ENCODE measurements at regions not wholly inside any gene's neighbourhood (a gene's known extent, or its start where the extent isn't known, plus 50 kb on each side); places are given as distances from the start of the nearest gene placed in this dataset.

- Histone ChIP-seq H3K36me3 (no peaks in the 10 kb centered on the region), H3K4me1 (no peaks in the 10 kb centered on the region), H3K27ac (no peak overlapping the region), H3K4me3 (no peak overlapping the region), H3K27me3 (no peaks in the 10 kb centered on the region), H3K9me3 (peaks cover 0 to 4% (median 2%) of the 10 kb centered on the region in 4 donors)
- TF ChIP-seq POLR2A (IDR thresholded peaks at IDR 0.05) (no peak), POLR2AphosphoS5 (IDR thresholded peaks at IDR 0.05) (no peak), EP300 (IDR thresholded peaks at IDR 0.05) (no peak), CTCF (IDR thresholded peaks at IDR 0.05) (no peak)
- intact Hi-C loops (cut with DNase I) = no loop called here
- 94 to 98% methylated on average over 2 of the region's 2 CpGs for WGBS, 2 donors
- DNase-seq = no peak
Observed at GRCh38 chr6:103396768-103397167, 1463.0 kb downstream of the HACE1 start.

GRCh38 chr6:103379272-103379671, 1480.4 kb downstream of the HACE1 start:
- Histone ChIP-seq H3K9me3 (no peaks in the 10 kb centered on the region), H3K4me1 (no peaks in the 10 kb centered on the region), H3K4me3 (no peak overlapping the region), H3K36me3 (no peaks in the 10 kb centered on the region), H3K27me3 (no peaks in the 10 kb centered on the region), H3K27ac (no peak overlapping the region)
- intact Hi-C loops (cut with DNase I) = no loop called here
- TF ChIP-seq EP300 (IDR thresholded peaks at IDR 0.05) = no peak
- no peak for TF ChIP-seq POLR2A (IDR thresholded peaks at IDR 0.05)
- no peak for TF ChIP-seq POLR2AphosphoS5 (IDR thresholded peaks at IDR 0.05)
- TF ChIP-seq CTCF (IDR thresholded peaks at IDR 0.05) = no peak
- no peak for DNase-seq
- WGBS, 2 donors = 52 to 75% methylated on average over 2 of the region's 2 CpGs

- no peak overlapping the region for H3K27ac ChIP-seq
- no peaks in the 10 kb centered on the region for H3K27me3 ChIP-seq
- no peaks in the 10 kb centered on the region for H3K9me3 ChIP-seq
- no peak overlapping the region for H3K4me3 ChIP-seq
- TF ChIP-seq EP300 (IDR thresholded peaks at IDR 0.05) (no peak), POLR2AphosphoS5 (IDR thresholded peaks at IDR 0.05) (no peak), POLR2A (IDR thresholded peaks at IDR 0.05) (no peak), CTCF (IDR thresholded peaks at IDR 0.05) (no peak)
- H3K36me3 ChIP-seq = no peaks in the 10 kb centered on the region
- no peaks in the 10 kb centered on the region for H3K4me1 ChIP-seq
- intact Hi-C loops (cut with DNase I) = no loop called here
- DNase-seq = no peak
Observed at GRCh38 chr6:103367212-103367611, 1492.5 kb downstream of the HACE1 start.

GRCh38 chr6:103356531-103356930, 1503.2 kb downstream of the HACE1 start:
- Histone ChIP-seq H3K27me3 (no peaks in the 10 kb centered on the region), H3K4me3 (no peak overlapping the region), H3K4me1 (no peaks in the 10 kb centered on the region), H3K9me3 (peaks cover 0 to 2% (median 0%) of the 10 kb centered on the region in 4 donors), H3K27ac (no peak overlapping the region), H3K36me3 (no peaks in the 10 kb centered on the region)
- TF ChIP-seq POLR2A (IDR thresholded peaks at IDR 0.05) = no peak
- no peak for TF ChIP-seq EP300 (IDR thresholded peaks at IDR 0.05)
- no peak for TF ChIP-seq CTCF (IDR thresholded peaks at IDR 0.05)
- TF ChIP-seq POLR2AphosphoS5 (IDR thresholded peaks at IDR 0.05) = no peak
- WGBS, 2 donors = 57 to 74% methylated on average over 1 of the region's 1 CpG
- intact Hi-C loops (cut with DNase I) = no loop called here
- DNase-seq = no peak

- no peak for TF ChIP-seq CTCF (IDR thresholded peaks at IDR 0.05)
- TF ChIP-seq POLR2AphosphoS5 (IDR thresholded peaks at IDR 0.05) = no peak
- no peak for TF ChIP-seq EP300 (IDR thresholded peaks at IDR 0.05)
- no peak for TF ChIP-seq POLR2A (IDR thresholded peaks at IDR 0.05)
- Histone ChIP-seq H3K9me3 (no peaks in the 10 kb centered on the region), H3K27me3 (no peaks in the 10 kb centered on the region), H3K36me3 (no peaks in the 10 kb centered on the region), H3K27ac (no peak overlapping the region), H3K4me1 (no peaks in the 10 kb centered on the region), H3K4me3 (no peak overlapping the region)
- 20 to 64% methylated on average over 2 of the region's 2 CpGs for WGBS, 2 donors
- DNase-seq = no peak
- intact Hi-C loops (cut with DNase I) = no loop called here
Observed at GRCh38 chr6:103344554-103345163, 1515.1 kb downstream of the HACE1 start.
